CD4-positive, alpha-beta T cell (primary cell): ENCODE measurements at regions not wholly inside any gene's neighbourhood (a gene's known extent, or its start where the extent isn't known, plus 50 kb on each side); places are given as distances from the start of the nearest gene placed in this dataset.
"Not testable (repeated sequence)": the region's sequence is repeated elsewhere in the genome, so short reads cannot be mapped to it uniquely, and the experiment has no call there.

Source experiments
- ATAC-seq: fragments of 200-7000 bp; cut with Tn5 transposase; one replicate; pipeline ENCODE4 v1.10.0; 2022; ENCODE audit warnings: mild to moderate bottlenecking; ENCODE audit not compliant: poor library complexity
- CTCF ChIA-PET: fragments of 350-600 bp; sonication (Branson Sonifier 250); formaldehyde crosslinking; loops from one replicate; lab custom pipeline; 2021; ENCODE audit warnings: antibody characterized with exemption, inconsistent platforms; lab: Charles Lee
- POLR2A ChIA-PET: fragments of 350-600 bp; sonication (Branson Sonifier 250); formaldehyde crosslinking; loops from one replicate; lab custom pipeline; 2021; ENCODE audit warnings: antibody characterized with exemption, inconsistent platforms; lab: Charles Lee
- DNase-seq, 14 experiments: peaks; one replicate each; pipeline ENCODE4 v3.0.0-alpha.2; 2013 to 2020; ENCODE audit warnings: mixed read lengths in 2 of 14
- H3K27ac ChIP-seq, 2 donors: one replicate each; pipeline versions ENCODE4 v1.5.1 to v1.7.0; 2013; ENCODE audit warnings: low read length in 2 of 2, low read depth in 1 of 2, mild to moderate bottlenecking in 1 of 2
- H3K27me3 ChIP-seq, 2 experiments: 1 replicate in 1 of 2; 2 replicates in 1 of 2; pipeline versions ENCODE4 v1.6.1 to v1.7.0; 2013; ENCODE audit warnings: low read length in 2 of 2, control low read depth in 1 of 2, mild to moderate bottlenecking in 1 of 2, moderate library complexity in 1 of 2; ENCODE audit not compliant: insufficient read depth in 2 of 2, control insufficient read depth in 1 of 2
- H3K36me3 ChIP-seq: one replicate; pipeline ENCODE4 v1.6.1; 2013; ENCODE audit warnings: low read length, control low read depth; ENCODE audit not compliant: insufficient read depth
- H3K4me1 ChIP-seq: one replicate; pipeline ENCODE4 v1.6.1; 2013; ENCODE audit warnings: low read length, control low read depth; ENCODE audit not compliant: insufficient read depth
- H3K4me3 ChIP-seq: one replicate; pipeline ENCODE4 v1.5.1; 2013; ENCODE audit warnings: mild to moderate bottlenecking, low read length, moderate library complexity
- H3K9me3 ChIP-seq, 2 experiments: 1 replicate in 1 of 2; 2 replicates in 1 of 2; pipeline versions ENCODE4 v1.6.1 to v1.7.0; 2013; ENCODE audit warnings: low read length in 2 of 2, mild to moderate bottlenecking in 2 of 2, control low read depth in 1 of 2, moderate library complexity in 1 of 2; ENCODE audit not compliant: control insufficient read depth in 1 of 2, insufficient read depth in 1 of 2
- H3K27ac Mint-ChIP-seq: one replicate; pipeline ENCODE4 v1.8.0; 2020; ENCODE audit warnings: mixed read lengths
- H3K27me3 Mint-ChIP-seq: one replicate; pipeline ENCODE4 v1.8.0; 2021; ENCODE audit warnings: mixed read lengths
- H3K36me3 Mint-ChIP-seq: one replicate; pipeline ENCODE4 v1.8.0; 2021; ENCODE audit warnings: low read depth, mixed read lengths
- H3K4me1 Mint-ChIP-seq: one replicate; pipeline ENCODE4 v1.8.0; 2021; ENCODE audit warnings: low read depth, mixed read lengths
- H3K4me3 Mint-ChIP-seq: one replicate; pipeline ENCODE4 v1.8.0; 2020; ENCODE audit warnings: mild to moderate bottlenecking, mixed read lengths
- H3K9me3 Mint-ChIP-seq: one replicate; pipeline ENCODE4 v1.8.0; 2020; ENCODE audit warnings: mixed read lengths
- intact Hi-C, 2 experiments: fragments of 100-400 bp; cut with DNase I in 1 of 2; cut with micrococcal nuclease in 1 of 2; formaldehyde crosslinking; loops; one replicate each; pipeline versions ENCODE4 v1.15.1 to v1.9.0; 2023 to 2025; cut with DNase I, micrococcal nuclease
- TF ChIP-seq, protein P1 (sequence below): fragments of 200-600 bp; IDR thresholded peaks from one replicate; pipeline ENCODE4 v1.8.0; 2022; ENCODE audit warnings: antibody characterized with exemption, mild to moderate bottlenecking

DNA sequence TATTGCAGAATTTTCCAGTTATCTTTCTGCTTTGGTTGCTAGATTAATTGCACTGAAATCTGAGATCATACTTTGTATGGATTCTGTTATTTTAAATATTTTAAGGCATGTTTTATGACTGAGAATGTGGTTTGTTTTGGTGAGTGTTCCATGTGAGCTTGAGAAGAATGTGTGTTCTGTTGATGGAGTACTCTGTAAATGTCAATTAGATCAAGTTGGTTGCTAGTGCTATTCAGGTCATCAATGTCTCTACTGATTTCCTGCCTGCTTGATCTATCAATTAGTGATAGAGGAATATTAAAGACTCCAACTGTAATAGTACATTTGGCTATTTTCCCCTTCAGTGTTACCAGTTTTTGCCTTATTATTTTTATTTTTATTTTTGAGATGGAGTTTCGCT lies 64.3 kb upstream of the SHANK2 start:
- H3K36me3 ChIP-seq = no peaks in the 10 kb centered on the region
- intact Hi-C loops = no loop called here
- no peak overlapping the region for H3K4me3 ChIP-seq
- peaks cover 25% of the 10 kb centered on the region for H3K27me3 Mint-ChIP-seq
- H3K4me1 Mint-ChIP-seq = no peaks in the 10 kb centered on the region
- H3K4me3 Mint-ChIP-seq = no peak overlapping the region
- TF ChIP-seq, protein P1, sequence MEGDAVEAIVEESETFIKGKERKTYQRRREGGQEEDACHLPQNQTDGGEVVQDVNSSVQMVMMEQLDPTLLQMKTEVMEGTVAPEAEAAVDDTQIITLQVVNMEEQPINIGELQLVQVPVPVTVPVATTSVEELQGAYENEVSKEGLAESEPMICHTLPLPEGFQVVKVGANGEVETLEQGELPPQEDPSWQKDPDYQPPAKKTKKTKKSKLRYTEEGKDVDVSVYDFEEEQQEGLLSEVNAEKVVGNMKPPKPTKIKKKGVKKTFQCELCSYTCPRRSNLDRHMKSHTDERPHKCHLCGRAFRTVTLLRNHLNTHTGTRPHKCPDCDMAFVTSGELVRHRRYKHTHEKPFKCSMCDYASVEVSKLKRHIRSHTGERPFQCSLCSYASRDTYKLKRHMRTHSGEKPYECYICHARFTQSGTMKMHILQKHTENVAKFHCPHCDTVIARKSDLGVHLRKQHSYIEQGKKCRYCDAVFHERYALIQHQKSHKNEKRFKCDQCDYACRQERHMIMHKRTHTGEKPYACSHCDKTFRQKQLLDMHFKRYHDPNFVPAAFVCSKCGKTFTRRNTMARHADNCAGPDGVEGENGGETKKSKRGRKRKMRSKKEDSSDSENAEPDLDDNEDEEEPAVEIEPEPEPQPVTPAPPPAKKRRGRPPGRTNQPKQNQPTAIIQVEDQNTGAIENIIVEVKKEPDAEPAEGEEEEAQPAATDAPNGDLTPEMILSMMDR = no peak
- H3K9me3 Mint-ChIP-seq = peaks cover 4% of the 10 kb centered on the region
- POLR2A ChIA-PET = no interaction called here
- no peaks in the 10 kb centered on the region for H3K36me3 Mint-ChIP-seq
- H3K4me1 ChIP-seq = no peaks in the 10 kb centered on the region
- H3K27ac ChIP-seq = no peak overlapping the region
- ATAC-seq = no peak
- H3K9me3 ChIP-seq = peaks cover 8 to 15% of the 10 kb centered on the region in 2 experiments
- H3K27me3 ChIP-seq = peaks cover 0 to 4% of the 10 kb centered on the region in 2 experiments
- no peak overlapping the region for H3K27ac Mint-ChIP-seq
- no peak for DNase-seq
- CTCF ChIA-PET = no interaction called here

DNA sequence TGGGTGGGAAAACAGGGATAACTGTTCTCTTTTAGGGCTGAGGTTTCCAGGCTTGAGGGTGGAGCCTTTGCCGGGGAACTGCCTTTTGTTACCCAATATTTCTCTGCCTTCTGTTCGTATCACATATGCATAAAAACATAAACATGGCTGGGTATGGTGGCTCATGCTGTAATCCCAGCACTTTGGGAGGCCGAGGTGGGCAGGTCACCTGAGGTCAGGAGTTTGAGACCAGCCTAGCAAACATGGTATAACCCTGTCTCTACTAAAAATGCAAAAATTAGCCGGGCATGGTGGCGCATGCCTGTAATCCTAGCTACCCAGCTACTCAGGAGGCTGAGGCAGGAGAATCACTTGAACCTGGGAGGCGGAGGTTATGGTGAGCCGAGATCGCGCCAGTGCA lies 60.2 kb upstream of the SHANK2 start:
- POLR2A ChIA-PET, H3K4me3 Mint-ChIP-seq, H3K4me1 ChIP-seq, CTCF ChIA-PET, H3K36me3 Mint-ChIP-seq, H3K4me1 Mint-ChIP-seq, ATAC-seq, intact Hi-C loops, H3K27ac ChIP-seq, DNase-seq, H3K27ac Mint-ChIP-seq, H3K27me3 ChIP-seq, H3K27me3 Mint-ChIP-seq, H3K36me3 ChIP-seq, H3K9me3 Mint-ChIP-seq, H3K4me3 ChIP-seq: not testable (repeated sequence)
- peaks cover 14 to 18% of the 10 kb centered on the region in 2 experiments for H3K9me3 ChIP-seq

DNA sequence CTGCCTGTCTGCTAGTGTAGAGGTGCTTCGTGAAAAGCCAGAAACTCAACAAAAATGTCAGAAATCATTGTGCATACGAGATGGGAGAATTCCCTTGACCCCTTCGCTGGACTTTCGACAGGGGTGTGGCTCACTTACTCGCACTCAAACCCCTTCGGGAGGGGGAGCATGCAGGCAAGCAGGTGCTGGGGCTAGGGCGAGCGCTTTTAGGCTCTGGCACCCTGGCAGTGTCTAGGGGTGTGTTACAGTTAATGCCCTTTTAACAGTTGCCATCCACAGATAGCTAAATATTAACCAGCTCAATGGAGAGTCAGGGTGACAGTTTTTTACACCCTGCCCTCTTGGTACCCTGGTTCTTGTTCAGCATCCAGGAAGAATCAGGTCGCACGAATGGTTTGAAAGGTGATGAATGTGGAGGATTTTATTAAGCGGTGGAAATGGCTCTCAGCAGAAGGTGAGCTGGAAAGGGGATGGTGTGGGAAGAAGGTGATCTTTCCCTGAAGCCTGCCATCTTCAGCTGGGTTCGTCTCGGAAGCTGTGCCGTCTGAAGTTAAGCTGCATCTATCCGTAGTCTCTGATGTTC lies 59.6 kb upstream of the SHANK2 start:
- Histone ChIP-seq H3K4me1 (no peaks in the 10 kb centered on the region), H3K27me3 (peaks cover 0 to 4% of the 10 kb centered on the region in 2 experiments), H3K9me3 (peaks cover 9 to 16% of the 10 kb centered on the region in 2 experiments), H3K27ac (no peak overlapping the region), H3K36me3 (no peaks in the 10 kb centered on the region), H3K4me3 (no peak overlapping the region)
- DNase-seq (no peak), ATAC-seq (no peak)
- H3K4me3 Mint-ChIP-seq = no peak overlapping the region
- CTCF ChIA-PET = no interaction called here
- H3K9me3 Mint-ChIP-seq = peaks cover 2% of the 10 kb centered on the region
- H3K27ac Mint-ChIP-seq = no peak overlapping the region
- POLR2A ChIA-PET = no interaction called here
- H3K27me3 Mint-ChIP-seq = no peaks in the 10 kb centered on the region
- H3K4me1 Mint-ChIP-seq = no peaks in the 10 kb centered on the region
- no peaks in the 10 kb centered on the region for H3K36me3 Mint-ChIP-seq
- TF ChIP-seq, protein P1 = no peak
- intact Hi-C loops = no loop called here
